HG03571 (cell line): ENCODE measurements at regions not wholly inside any gene's neighbourhood (a gene's known extent, or its start where the extent isn't known, plus 50 kb on each side); places are given as distances from the start of the nearest gene placed in this dataset.
"Not testable (repeated sequence)": the region's sequence is repeated elsewhere in the genome, so short reads cannot be mapped to it uniquely, and the experiment has no call there.

Source experiments
- ATAC-seq: cut with Tn5 transposase; IDR thresholded peaks from one replicate; pipeline ENCODE4 v1.9.1; 2021; ENCODE audit not compliant: unreplicated experiment

DNA sequence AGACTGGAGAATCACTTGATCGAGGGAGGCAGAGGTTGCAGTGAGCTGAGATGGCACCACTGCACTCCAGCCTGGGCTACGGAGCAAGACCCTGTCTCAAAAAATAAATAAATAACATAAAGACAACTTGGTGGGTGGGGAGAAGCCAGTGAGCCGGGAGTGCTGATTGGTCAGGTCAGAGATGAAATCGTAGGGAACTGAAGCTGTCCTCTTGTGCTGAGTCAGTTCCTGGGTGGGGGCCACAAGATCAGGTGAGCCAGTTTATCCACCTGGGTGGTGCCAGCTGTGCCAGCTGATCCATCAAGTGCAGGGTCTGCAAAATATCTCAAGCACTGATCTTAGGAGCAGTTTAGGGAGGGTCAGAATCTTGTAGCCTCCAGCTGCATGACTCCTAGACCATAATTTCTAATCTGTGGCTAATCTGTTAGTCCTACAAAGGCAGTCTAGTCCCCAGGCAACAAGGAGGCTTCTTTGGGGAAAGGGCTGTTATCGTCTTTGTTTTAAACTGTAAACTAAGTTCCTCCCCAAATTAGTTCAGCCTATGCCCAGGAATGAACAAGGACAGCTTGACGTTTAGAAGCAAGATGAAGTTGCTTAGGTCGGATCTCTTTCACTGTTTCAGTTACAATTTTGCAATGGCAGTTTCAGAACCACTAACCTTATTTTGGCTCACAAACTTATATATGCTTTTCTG lies 221.5 kb upstream of the MYLIP start:
- not testable (repeated sequence) for ATAC-seq

DNA sequence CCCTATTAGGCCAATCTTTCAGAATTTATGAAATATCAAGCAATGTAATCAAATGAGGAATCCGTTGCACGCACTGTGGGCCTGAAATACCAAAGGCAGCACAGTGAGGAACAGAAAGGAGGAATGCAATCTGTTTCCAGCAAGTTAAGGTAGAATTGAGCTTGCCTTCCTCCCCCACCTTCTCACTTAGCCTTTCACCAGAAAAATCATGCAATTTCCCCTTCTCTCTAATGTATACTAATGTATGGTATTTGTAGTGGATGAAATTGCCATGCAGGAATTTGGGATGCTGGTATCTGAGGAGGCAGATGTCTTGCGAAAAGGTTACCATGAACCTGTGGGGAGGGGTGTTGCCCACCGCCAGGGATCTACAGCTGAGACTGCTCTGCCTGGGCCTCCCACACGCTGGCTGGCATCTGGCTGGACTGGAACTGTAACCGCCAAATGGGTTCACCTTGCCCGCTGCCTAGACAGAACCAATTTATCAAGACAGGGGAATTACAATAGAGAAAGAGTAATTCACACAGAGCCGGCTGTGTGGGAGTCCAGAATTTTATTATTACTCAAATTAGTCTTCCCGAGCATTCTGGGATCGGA lies 222.4 kb upstream of the MYLIP start:
- no peak for ATAC-seq

DNA sequence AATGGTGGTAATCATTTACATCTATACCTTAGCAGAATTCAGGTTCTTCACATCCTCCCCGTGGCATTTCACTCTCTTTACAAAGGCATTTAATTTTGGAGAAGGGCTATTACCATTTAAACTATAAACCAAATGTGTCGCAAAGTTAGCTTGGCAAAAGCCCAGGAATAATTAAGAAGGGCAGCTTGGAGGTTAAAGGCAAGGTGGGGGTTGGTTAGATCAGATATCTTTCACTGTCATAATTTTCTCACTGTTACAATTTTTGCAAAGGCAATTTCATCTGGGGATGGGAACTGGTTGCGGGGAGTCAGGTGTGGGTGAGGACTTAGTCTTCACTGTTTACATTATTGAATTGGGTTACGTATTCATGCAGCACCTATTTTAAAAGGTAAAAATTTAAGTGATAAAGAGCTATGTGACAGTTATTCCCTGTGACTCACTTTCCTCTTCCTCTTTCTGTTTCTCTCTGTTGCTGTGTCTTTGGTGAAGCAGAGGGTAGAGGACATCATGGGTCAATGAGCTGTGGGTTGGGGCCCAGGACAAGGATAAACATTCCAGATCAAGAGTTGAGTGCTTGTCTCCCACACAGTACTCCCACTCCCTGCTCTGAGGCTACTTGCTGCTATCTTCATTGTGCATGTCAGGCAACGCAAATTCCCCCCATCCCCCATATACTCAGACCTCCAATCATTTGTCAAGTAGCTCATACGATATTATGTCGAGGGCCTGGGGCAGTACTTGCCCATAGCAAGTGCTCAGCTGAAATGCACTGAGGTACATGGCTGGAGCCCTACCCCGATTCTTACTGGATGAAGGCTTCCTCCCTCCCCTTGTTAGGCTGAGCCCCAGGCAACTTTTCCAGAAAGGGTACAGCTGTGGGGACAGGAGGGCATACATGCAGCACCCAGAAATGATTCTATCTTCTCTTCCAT lies 223.1 kb upstream of the MYLIP start:
- ATAC-seq: no peak

DNA sequence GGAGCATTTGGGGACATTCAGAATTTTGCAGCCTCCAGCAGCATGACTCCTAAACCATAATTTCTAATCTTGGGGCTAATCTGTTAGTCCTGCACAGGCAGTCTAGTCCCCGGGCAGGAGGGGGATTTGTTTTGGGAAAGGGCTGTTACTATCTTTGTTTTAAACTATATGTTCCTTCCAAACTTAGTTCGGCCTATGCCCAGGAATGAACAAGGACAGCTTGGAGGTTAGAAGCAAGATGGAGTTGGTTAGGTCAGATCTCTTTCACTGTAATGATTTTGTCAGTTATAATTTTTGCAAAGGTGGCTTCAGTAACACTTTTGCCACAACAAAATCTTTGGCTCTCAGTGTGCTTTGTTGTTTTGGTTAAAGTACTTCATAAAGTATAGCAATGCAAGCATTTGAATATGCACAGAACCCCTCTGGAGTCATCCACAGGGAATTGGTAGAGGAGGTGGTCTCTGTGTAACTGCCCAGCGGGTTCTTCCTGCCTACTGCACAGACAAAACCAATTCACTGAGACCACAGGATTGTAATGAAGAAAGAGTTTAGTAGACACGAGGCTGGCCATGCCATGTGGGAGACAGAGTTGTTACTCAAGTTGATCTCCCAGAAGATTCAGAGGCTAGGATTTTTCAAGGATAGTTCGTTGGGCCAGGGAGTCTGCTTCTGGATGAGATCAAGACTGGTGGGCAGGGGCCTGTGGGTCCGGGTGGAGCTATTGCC lies 224.1 kb upstream of the MYLIP start:
- ATAC-seq: no peak

DNA sequence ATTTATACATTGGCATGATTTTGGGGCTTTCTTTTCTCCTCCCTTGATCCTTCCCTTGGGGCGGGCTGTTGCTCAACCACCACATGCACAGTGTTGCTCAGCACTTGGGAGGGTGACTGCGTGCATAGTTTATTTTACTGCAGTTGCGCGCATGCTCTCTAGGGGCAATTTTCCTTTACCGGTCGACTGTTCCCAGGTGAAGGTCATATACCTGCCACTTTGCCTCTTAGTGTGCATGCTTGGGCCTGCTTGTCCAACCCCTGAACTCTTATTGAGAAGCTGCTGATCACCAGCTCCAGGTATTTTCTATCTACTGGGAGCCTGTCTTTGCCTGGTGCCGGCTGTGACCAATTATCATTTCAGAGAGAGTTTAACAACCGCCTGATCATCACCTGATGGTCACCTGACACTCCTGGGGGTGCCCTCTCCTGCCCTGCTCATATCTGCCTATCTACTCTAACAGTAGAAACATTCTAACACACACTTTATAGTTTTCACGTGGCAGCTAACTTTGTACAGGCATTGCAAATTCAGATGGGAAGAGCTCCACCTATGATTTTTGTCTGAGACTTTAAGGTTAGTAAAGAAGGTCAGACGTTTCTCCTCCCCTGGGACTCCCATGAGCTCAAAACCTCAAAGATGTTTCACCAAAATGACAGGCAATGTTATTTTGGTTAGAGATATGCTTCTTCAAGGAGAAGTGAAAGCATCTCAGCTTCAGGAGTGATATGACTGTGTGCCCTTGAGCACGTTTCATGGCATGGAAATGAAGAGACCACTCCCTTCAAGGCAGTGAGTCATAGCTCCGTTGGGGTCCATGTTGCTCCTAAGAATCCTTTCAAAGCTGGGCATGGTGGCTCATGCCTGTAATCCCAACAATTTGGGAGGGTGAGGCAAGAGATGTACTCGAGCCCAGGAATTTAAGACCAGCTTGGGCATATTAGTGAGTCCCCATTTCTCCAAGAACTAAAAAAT lies 227.5 kb upstream of the MYLIP start:
- peak; percentile 90 for ATAC-seq

DNA sequence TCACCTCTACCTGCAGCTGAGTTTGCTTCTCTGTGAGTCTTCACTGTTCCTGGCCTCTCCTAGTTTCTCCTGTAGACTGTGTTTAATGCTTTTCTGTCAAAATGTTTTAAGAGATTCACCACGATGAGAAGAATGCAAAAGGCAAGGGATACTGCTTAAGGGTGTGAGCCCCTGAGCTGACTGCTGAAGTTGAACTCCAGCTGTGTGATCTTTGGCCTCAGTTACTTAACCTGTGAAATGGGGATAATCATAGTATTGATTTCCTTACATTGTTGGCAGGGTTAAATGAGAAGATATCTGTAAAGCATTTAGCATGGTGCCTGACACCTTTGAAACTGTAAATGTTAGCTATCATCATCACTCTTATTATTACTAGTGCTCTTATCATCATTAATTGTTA lies 230.2 kb upstream of the MYLIP start:
- ATAC-seq: no peak

DNA sequence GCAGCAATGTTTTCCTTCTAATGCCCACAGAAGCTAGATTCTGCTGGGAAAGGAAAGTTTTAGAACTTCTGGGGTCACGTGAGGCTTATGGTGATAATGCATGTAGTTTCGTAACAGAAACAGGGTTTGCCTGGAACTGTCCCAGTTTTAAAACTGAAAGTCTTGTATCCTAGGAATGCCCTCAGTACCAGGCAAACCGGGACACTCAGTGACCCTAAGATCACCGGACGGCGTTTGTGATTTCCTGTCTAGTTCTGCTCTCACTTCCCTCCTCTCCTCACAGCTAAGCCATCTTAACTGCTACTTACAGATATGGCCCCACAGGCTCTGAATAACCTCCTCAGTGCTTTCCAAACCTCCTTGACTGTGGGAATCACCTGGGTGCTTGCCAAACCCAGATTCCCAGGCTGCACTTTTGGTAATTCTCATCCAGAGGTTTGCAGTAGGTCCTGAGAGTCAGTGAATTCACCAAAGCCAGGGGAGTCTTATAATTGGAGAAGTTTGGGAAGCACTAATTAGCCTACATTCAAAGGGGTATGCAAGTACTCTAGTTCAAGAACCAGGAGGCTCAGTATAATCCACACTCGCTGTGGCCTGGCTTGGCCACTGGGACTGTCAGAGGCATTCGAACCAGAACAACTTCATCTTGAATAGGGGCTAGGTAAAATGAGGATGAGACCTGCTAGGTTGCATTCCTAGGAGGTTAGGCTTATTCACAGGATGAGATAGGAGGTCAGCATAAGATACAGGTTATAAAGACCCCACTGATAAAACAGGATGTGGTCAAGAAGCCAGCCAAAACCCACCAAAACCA lies 231.6 kb upstream of the MYLIP start:
- ATAC-seq: no peak

DNA sequence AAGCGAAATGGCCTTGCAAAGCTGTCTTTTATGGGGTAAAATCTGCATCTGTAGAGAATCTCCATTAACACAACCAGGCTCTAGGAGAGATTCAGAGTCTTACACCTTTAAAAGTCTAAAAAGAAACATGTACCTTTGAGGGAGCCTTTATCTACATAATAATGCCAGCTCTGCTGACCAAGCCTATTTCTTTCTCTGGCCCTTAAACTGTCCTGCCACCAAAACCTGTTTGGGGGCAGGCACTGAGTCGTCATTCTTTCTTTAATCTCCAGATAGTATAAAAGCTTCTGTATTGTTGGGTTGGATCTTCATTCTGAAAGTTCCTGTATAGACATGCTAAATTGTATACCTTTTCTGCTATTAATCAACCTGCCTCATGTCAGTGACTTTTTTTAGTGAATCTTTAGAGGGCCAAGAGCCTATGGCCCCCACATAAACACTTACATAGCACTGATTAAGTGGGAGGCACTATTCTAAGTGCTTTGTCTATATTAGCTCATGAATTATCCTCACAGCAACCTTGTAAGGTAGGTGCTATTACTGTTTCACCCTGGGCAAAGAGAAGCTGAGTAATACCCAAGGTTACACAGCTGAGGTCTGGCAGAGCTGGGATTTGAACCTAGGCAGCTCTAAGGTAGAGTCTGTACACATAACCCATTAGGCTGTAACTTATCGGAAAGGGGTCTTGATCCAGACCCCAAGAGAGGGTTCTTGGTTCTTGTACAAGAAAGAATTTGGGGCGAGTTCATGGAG lies 232.3 kb upstream of the DTNBP1 start:
- no peak for ATAC-seq

DNA sequence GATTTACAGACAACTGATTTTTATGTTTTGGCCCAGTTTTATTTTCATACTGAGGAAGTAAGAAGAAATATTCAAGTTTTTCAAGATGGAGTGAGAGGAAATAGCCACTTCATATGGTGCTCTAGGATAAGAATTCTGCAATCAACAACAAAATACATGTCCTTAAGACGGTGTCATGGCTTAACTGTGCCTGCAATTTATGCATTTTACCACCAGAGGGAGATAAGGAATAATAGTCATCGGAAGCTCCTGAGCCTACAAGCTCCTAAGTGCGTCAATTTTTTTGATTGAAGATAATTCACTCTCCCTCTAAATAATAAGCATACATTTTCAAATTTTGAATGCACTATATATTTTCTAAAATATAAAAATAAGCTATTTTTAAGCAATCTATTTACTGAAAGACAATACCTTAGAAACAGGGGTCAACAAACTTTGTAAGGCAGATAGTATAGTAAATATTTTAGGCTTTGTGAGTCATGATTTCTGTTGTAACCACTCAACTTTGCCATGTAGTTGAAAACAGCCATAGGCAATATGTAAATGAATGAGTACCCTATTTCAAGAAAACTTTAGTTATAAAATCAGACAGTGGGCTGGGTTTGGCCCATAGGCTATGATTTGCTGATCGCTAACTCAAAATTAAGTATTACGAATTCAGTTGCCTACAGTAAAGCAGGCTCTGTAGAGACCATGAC lies 230.9 kb upstream of the DTNBP1 start:
- no peak for ATAC-seq

DNA sequence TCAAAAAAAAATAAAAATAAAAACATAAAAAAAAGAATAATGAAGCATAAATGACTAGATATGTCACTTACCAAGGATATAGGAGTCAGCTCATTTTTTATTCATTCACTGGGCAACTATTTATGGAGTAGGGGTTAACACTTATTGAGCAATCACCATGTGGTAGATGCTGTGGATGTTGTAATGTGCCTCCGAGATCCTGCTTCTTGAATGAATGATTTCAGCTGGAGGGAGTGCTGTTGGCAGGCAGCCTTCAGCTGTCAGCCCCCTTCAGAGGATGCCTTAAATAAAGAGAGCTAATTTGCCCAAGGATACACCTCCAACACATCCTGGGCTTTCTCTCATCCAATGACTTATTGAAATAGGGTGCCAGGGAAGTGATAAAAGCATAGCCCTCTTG lies 229.5 kb upstream of the DTNBP1 start:
- ATAC-seq: no peak

DNA sequence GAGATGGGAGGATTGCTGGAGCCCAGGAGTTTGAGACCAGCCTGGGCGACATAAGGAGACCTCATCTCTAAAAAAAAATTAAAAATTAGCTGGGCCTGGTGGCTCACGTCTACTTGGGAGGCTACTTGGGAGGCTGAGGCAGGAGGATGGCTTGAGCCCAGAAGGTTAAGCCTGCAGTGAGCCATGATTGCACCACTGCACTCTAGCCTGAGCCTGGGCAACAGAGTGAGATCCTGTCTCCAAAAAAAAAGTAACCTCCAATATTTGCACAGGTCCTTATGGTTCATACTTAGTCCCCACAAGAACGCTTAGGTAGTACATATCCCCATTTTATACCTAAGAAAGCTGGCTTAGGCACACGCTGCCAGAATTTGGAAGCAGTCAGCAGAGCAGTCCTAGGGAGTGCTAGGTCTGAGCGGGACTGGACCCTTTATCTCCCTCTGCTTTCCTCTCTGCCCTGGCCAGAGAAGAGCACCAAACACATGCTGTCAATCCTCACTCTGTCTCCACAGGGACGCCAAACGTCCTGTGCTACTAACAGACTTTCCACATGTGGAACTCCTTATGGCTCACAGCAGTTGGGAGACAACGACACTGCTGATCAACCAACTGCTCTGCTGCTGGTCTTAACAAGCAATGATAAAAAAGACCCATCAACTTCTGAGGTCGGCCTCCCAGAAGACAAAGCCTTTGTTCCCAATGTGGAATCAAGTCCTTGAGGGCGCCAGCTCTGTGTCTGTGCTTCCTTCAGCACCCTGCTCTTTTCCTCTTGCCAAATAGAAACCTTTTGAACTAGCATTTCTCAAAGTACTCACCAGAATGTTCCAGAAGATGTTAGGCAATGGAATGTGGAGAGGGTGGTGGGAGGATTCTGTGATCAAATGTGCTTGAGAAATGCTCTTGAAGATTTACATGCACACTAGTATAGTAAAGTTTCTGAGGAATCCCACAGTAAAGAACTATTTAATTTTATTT lies 226.3 kb upstream of the DTNBP1 start:
- no peak for ATAC-seq

DNA sequence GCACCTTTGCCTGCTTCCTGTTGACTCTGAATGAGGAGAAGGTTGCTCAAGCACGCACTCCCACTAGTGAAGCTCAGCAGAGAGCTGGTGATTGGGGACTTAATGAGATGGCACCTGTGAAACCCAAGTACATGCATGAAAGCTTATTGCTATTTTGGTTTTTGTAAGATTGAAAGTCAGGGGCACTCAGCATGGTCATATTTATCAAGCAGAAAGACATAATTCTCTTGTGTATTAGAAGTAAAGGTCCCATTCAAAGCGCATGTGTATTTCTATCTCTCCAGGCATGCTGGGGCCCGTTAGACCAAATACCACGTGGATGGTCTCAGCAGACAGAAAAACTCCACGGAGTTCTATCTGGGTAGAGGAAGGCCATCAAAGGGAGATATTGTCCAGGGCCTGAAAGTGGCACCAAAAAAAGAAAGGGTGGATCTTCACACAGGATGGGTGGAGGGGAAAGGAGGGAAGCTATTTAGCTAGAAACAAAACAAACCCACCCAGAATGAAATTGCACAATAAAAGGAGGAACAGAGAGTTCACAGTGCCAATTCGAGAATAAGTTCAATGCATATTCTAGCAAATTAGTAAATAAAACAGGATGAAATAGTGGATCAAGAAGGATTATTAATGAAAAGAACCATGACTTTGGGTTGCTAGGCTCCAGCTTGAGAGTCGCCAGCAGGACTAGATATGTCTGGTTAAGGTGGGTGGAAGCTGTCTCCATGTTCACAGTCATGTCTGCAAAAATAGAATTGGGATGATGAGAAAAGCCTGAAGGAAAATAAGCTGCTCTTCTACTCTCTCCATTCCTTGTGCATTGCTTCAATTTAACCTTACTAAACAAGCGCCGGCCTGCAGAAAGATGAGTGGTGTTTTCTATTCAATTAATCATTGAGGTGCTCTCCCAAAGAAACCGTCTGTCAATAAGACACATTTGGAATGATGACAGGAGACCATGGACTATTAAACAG lies 224.9 kb upstream of the DTNBP1 start:
- ATAC-seq: no peak

DNA sequence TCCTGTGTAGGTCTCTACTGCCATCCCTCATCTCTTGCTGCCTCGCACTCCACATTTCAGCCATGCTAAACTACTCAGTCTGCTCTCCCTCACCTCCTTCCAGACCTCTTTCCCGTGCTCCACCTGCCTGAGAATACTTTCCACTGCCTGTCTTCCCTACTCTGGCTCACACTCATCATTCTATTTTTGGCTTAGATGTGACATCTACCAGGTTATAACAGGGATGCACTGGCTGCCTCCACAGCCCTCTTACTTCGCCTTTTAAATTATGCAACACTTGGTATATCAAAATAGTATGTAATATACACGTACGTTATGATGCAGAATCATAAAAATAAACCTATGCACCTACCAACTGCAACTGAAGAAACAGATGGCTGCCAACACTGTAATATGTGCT lies 222.8 kb upstream of the DTNBP1 start:
- ATAC-seq: no peak

DNA sequence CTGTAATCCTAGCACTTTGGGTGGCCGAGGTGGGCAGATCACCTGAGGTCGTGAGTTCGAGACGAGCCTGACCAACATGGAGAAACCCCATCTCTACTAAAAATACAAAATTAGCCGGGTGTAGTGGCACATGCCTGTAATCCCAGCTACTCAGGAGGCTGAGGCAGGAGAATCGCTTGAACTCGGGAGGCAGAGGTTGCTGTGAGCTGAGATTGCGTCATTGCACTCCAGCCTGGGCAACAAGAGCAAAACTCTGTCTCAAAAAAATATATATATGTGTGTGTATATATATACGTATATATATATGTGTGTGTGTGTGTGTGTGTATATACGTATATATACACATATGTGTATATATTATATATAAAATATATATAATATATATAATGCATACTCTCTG lies 220.8 kb upstream of the DTNBP1 start:
- not testable (repeated sequence) for ATAC-seq

DNA sequence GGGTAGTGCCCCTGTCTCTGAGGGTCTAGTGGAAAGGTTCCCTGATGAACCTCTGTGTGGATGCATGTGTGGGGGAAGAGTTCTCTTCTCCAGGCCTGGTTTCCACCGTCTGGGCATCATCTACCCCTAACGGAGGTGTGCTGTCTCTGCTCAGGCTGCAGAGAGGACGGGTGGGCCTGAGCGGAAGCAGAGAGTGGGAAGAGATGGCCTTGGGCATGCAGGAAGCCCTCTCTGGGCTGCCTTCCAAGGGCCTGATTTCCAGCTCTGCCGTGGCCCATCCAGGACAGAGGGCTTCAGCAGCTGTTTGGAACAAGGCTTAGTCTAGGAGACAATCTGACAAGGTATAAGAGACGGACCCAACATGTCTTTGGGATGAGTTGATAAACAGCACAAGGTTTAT lies 220.1 kb upstream of the DTNBP1 start:
- ATAC-seq: no peak

DNA sequence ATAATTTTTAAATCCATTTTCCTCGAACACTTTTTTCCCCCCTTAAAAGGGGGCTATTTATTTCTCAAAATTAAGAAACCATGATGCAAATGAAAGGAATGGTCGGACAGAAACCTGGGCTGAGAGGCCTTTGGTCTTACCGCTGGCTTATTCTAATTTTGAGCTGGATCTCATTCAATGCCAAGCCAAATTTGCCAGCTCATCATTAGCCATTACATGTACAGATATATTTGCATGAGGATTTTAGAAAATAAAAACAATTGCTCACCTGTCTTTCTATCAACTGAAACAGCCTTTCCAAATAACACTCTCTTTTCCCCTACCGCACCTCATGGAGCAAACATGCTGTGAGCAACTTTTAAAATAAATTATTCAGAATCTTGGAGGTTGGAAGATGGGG lies 219.5 kb upstream of the DTNBP1 start:
- no peak for ATAC-seq
